ENCODE measurements at regions not wholly inside any gene's neighbourhood (a gene's known extent, or its start where the extent isn't known, plus 50 kb on each side); places are given as distances from the start of the nearest gene placed in this dataset.
"Not testable (repeated sequence)": the region's sequence is repeated elsewhere in the genome, so short reads cannot be mapped to it uniquely, and the experiment has no call there.

GRCh38 chr6:140830666-140831065 is 1302.1 kb upstream of the GJE1 start:
- no peak for DNase-seq (ENCODE audit: low read depth)

GRCh38 chr6:140828856-140829255 is 1303.9 kb upstream of the GJE1 start:
- no peak for DNase-seq (ENCODE audit: low read depth)

GRCh38 chr6:140827593-140827992 is 1305.1 kb upstream of the GJE1 start:
- DNase-seq (ENCODE audit: low read depth): no peak

GRCh38 chr6:140825731-140826130 is 1307.0 kb upstream of the GJE1 start:
- DNase-seq (ENCODE audit: low read depth): no peak

- DNase-seq (ENCODE audit: low read depth): no peak
These were observed 1308.1 kb upstream of the GJE1 start for GRCh38 chr6:140824595-140824994.

GRCh38 chr6:140821196-140821595 is 1311.5 kb upstream of the GJE1 start:
- no peak for DNase-seq (ENCODE audit: low read depth)

- peak; percentile 56 for DNase-seq (ENCODE audit: low read depth)
These were observed 1315.5 kb upstream of the GJE1 start for GRCh38 chr6:140817176-140817575.

GRCh38 chr6:140816681-140817080 is 1316.0 kb upstream of the GJE1 start:
- no peak for DNase-seq (ENCODE audit: low read depth)

- peak; percentile 70 for DNase-seq (ENCODE audit: low read depth)
These were observed 1320.1 kb upstream of the GJE1 start for GRCh38 chr6:140812636-140813035.

- no peak for DNase-seq (ENCODE audit: low read depth)
These were observed 1321.1 kb upstream of the GJE1 start for GRCh38 chr6:140811642-140812041.

- DNase-seq (ENCODE audit: low read depth): peak; percentile 25
These were observed 1323.0 kb upstream of the GJE1 start for GRCh38 chr6:140809694-140810101.

- peak; percentile 18 for DNase-seq (ENCODE audit: low read depth)
These were observed 1326.3 kb upstream of the GJE1 start for GRCh38 chr6:140806431-140806830.

- DNase-seq (ENCODE audit: low read depth): no peak
These were observed 1338.2 kb upstream of the GJE1 start for GRCh38 chr6:140794544-140794943.

- DNase-seq (ENCODE audit: low read depth): no peak
These were observed 1342.6 kb upstream of the GJE1 start for GRCh38 chr6:140790109-140790508.

- DNase-seq (ENCODE audit: low read depth): no peak
These were observed 1343.3 kb upstream of the GJE1 start for GRCh38 chr6:140789466-140789865.

GRCh38 chr6:140785926-140786325 is 1346.8 kb upstream of the GJE1 start:
- DNase-seq (ENCODE audit: low read depth): no peak

- DNase-seq (ENCODE audit: low read depth): peak; percentile 63
These were observed 1348.2 kb upstream of the GJE1 start for GRCh38 chr6:140784573-140784972.

GRCh38 chr6:140783504-140783903 is 1349.2 kb upstream of the GJE1 start:
- DNase-seq (ENCODE audit: low read depth): not testable (repeated sequence)

- peak; percentile 49 for DNase-seq (ENCODE audit: low read depth)
These were observed 1349.8 kb upstream of the GJE1 start for GRCh38 chr6:140782941-140783340.

- DNase-seq (ENCODE audit: low read depth): peak; percentile 17
These were observed 1352.6 kb upstream of the GJE1 start for GRCh38 chr6:140779991-140780596.

- peak; percentile 81 for DNase-seq (ENCODE audit: low read depth)
These were observed 1353.4 kb upstream of the GJE1 start for GRCh38 chr6:140779341-140779740.

GRCh38 chr6:140777780-140778179 is 1354.9 kb upstream of the GJE1 start:
- no peak for DNase-seq (ENCODE audit: low read depth)

GRCh38 chr6:140775061-140775460 is 1357.7 kb upstream of the GJE1 start:
- DNase-seq (ENCODE audit: low read depth): no peak

- peak; percentile 93 for DNase-seq (ENCODE audit: low read depth)
These were observed 1358.6 kb upstream of the GJE1 start for GRCh38 chr6:140774080-140774505.
